ENCODE measurements at regions not wholly inside any gene's neighbourhood (a gene's known extent, or its start where the extent isn't known, plus 50 kb on each side); places are given as distances from the start of the nearest gene placed in this dataset.

DNA sequence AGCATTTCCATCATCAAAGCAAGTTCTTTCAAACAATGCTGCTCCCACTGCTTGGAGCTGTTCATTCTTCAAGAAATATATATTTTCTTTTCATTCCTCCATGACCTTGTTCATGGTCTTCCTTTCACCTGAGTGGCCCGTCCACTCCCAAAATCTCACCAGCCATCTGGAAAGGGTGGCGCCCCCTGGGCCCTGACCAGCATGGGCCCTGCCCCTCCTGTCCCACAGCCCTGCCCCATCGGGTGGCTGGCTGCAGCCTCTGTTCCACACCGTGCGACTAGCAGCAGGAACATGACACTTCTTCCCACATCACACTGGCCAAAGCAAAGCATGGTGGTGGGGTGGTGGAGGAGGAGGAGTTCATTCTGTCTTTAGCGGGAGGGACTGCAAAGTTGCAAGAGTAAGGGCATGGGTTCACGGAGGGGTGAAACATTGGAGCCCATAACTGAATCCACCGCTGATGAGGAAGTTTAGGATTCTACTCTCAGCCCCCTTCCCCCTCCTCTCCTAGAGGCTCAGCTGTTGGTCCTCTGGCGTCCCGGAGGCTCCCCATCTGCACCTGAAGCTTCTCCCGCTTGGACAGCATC lies 195.2 kb upstream of the SLC24A3 start:
- ATAC-seq (no peak), FAIRE-seq (no peak), DNase-seq (ENCODE audit: extremely low read depth in 1 of 4, low spot score in 3 of 4) (no peak)
- POLR2A ChIA-PET = interaction anchor here (0.6 kb wide), 1 partner anchor 9 kb away, joined by 3 read pairs; no protein-coding TSS in a partner anchor
- Histone ChIP-seq H3K36me3 (ENCODE audit: control insufficient read depth, insufficient read depth, low read length) (no peaks in the 10 kb centered on the region), H3K9me1 (ENCODE audit: control insufficient read depth, insufficient read depth, low read length) (no peaks in the 10 kb centered on the region), H3K4me1 (replicated peaks in 1 of 2; ENCODE audit: control insufficient read depth in 2 of 2, insufficient read depth in 2 of 2, low read length in 2 of 2) (no peaks in the 10 kb centered on the region), H3K79me2 (ENCODE audit: control insufficient read depth, insufficient read depth, low read length) (no peaks in the 10 kb centered on the region), H3K9ac (ENCODE audit: insufficient read depth in 1 of 2, low read depth in 2 of 2, low read length in 2 of 2) (no peak overlapping the region), H3K27me3 (ENCODE audit: control insufficient read depth in 2 of 2, insufficient read depth in 2 of 2, low read length in 2 of 2) (no peaks in the 10 kb centered on the region), H3K4me2 (ENCODE audit: insufficient read depth, low read length) (no peak overlapping the region), H3K27ac (ENCODE audit: extremely low read depth, low read depth, low read length) (no peak overlapping the region), H3K9me3 (replicated peaks; ENCODE audit: control insufficient read depth, insufficient read depth, low read depth, low read length) (no peaks in the 10 kb centered on the region), H3K4me3 (no peak overlapping the region), H2AFZ (ENCODE audit: low read depth, low read length) (no peak overlapping the region), H4K20me1 (replicated peaks; ENCODE audit: control insufficient read depth, insufficient read depth, low read length) (no peaks in the 10 kb centered on the region)
- CTCF ChIA-PET (ENCODE audit: low intra/inter-chr PET ratio) = no interaction called here
- intact Hi-C loops (cut with micrococcal nuclease) (no loop called here), in situ Hi-C loops (cut with MboI) (no loop called here)
- no TSS peak for BruUV-seq (replicated peaks)
- 0% methylated on average over 4 of the region's 11 CpGs for WGBS (ENCODE audit: insufficient coverage, low coverage, missing lambda C conversion rate)
- TF ChIP-seq KHSRP (IDR thresholded peaks at IDR 0.05) (no peak), ETV5 (CRISPR knock-in tag; IDR thresholded peaks at IDR 0.05; ENCODE audit: low read depth) (no peak), EGR1 (conservative IDR thresholded peaks at IDR 0.05) (no peak), RHOXF2B (CRISPR knock-in tag; conservative IDR thresholded peaks at IDR 0.05) (no peak), ZNF124 (CRISPR knock-in tag; IDR thresholded peaks at IDR 0.05) (no peak), ZSCAN32 (CRISPR knock-in tag; IDR thresholded peaks at IDR 0.05) (no peak), NFIC (IDR thresholded peaks at IDR 0.05) (no peak), ZNF445 (CRISPR knock-in tag; IDR thresholded peaks at IDR 0.05; ENCODE audit: low read depth) (no peak), ZNF175 (CRISPR knock-in tag; IDR thresholded peaks at IDR 0.05; ENCODE audit: low read depth) (no peak), HNRNPK (IDR thresholded peaks at IDR 0.05; ENCODE audit: low read depth, low read length, poor library complexity, severe bottlenecking) (no peak), ZNF282 (CRISPR knock-in tag; IDR thresholded peaks at IDR 0.05) (no peak)
- TF ChIP-seq, protein P1, sequence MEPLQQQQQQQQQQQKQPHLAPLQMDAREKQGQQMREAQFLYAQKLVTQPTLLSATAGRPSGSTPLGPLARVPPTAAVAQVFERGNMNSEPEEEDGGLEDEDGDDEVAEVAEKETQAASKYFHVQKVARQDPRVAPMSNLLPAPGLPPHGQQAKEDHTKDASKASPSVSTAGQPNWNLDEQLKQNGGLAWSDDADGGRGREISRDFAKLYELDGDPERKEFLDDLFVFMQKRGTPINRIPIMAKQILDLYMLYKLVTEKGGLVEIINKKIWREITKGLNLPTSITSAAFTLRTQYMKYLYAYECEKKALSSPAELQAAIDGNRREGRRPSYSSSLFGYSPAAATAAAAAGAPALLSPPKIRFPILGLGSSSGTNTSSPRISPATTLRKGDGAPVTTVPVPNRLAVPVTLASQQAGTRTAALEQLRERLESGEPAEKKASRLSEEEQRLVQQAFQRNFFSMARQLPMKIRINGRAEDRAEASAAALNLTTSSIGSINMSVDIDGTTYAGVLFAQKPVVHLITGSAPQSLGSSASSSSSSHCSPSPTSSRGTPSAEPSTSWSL (CRISPR knock-in tag; IDR thresholded peaks at IDR 0.05; ENCODE audit: borderline replicate concordance) = no peak
- TF ChIP-seq, protein P2, sequence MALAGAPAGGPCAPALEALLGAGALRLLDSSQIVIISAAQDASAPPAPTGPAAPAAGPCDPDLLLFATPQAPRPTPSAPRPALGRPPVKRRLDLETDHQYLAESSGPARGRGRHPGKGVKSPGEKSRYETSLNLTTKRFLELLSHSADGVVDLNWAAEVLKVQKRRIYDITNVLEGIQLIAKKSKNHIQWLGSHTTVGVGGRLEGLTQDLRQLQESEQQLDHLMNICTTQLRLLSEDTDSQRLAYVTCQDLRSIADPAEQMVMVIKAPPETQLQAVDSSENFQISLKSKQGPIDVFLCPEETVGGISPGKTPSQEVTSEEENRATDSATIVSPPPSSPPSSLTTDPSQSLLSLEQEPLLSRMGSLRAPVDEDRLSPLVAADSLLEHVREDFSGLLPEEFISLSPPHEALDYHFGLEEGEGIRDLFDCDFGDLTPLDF (CRISPR knock-in tag; IDR thresholded peaks at IDR 0.05) = no peak
- TF ChIP-seq, protein P3, sequence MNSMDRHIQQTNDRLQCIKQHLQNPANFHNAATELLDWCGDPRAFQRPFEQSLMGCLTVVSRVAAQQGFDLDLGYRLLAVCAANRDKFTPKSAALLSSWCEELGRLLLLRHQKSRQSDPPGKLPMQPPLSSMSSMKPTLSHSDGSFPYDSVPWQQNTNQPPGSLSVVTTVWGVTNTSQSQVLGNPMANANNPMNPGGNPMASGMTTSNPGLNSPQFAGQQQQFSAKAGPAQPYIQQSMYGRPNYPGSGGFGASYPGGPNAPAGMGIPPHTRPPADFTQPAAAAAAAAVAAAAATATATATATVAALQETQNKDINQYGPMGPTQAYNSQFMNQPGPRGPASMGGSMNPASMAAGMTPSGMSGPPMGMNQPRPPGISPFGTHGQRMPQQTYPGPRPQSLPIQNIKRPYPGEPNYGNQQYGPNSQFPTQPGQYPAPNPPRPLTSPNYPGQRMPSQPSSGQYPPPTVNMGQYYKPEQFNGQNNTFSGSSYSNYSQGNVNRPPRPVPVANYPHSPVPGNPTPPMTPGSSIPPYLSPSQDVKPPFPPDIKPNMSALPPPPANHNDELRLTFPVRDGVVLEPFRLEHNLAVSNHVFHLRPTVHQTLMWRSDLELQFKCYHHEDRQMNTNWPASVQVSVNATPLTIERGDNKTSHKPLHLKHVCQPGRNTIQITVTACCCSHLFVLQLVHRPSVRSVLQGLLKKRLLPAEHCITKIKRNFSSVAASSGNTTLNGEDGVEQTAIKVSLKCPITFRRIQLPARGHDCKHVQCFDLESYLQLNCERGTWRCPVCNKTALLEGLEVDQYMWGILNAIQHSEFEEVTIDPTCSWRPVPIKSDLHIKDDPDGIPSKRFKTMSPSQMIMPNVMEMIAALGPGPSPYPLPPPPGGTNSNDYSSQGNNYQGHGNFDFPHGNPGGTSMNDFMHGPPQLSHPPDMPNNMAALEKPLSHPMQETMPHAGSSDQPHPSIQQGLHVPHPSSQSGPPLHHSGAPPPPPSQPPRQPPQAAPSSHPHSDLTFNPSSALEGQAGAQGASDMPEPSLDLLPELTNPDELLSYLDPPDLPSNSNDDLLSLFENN (IDR thresholded peaks at IDR 0.05; ENCODE audit: low read depth in 2 of 2, low read length in 2 of 2) = no peak
- TF ChIP-seq, protein P4, sequence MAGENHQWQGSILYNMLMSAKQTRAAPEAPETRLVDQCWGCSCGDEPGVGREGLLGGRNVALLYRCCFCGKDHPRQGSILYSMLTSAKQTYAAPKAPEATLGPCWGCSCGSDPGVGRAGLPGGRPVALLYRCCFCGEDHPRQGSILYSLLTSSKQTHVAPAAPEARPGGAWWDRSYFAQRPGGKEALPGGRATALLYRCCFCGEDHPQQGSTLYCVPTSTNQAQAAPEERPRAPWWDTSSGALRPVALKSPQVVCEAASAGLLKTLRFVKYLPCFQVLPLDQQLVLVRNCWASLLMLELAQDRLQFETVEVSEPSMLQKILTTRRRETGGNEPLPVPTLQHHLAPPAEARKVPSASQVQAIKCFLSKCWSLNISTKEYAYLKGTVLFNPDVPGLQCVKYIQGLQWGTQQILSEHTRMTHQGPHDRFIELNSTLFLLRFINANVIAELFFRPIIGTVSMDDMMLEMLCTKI (IDR thresholded peaks at IDR 0.05; ENCODE audit: partially characterized antibody) = no peak
